ENCODE measurements at regions not wholly inside any gene's neighbourhood (a gene's known extent, or its start where the extent isn't known, plus 50 kb on each side); places are given as distances from the start of the nearest gene placed in this dataset.

DNA sequence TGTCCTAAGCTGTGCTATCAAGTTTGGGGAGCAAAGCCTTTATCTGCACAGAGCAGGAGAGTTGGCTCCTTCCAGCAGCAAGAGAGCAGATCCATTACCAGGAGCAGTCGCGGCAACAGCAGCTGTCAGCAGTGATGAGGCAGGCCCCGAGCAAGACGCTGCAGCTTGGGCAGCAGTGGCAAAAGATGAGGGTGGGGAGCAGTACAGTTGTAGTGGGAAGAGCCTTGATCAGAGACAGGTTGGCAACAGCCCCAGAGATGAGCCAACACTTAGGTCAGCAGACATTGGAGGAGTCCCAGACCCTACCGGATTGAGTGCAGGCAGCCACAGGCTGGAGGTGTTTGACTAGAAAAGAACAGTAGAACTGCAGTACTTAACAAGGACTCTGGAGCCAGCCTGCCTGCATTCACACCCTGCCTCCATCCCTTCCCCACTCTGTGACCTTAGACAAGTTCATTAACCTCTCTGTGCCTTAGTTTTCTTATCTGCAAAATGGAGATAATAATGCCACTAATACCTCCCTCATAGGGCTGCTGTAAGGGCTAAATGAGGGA lies 117.1 kb upstream of the SERTAD2 start:
- TF ChIP-seq, protein P1, sequence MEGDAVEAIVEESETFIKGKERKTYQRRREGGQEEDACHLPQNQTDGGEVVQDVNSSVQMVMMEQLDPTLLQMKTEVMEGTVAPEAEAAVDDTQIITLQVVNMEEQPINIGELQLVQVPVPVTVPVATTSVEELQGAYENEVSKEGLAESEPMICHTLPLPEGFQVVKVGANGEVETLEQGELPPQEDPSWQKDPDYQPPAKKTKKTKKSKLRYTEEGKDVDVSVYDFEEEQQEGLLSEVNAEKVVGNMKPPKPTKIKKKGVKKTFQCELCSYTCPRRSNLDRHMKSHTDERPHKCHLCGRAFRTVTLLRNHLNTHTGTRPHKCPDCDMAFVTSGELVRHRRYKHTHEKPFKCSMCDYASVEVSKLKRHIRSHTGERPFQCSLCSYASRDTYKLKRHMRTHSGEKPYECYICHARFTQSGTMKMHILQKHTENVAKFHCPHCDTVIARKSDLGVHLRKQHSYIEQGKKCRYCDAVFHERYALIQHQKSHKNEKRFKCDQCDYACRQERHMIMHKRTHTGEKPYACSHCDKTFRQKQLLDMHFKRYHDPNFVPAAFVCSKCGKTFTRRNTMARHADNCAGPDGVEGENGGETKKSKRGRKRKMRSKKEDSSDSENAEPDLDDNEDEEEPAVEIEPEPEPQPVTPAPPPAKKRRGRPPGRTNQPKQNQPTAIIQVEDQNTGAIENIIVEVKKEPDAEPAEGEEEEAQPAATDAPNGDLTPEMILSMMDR (IDR thresholded peaks at IDR 0.05): no peak
- peak in 1 of 3 donors; percentile 29 for TF ChIP-seq POLR2AphosphoS5 (IDR thresholded peaks at IDR 0.05)
